H1 (cell line): ENCODE measurements at regions not wholly inside any gene's neighbourhood (a gene's known extent, or its start where the extent isn't known, plus 50 kb on each side); places are given as distances from the start of the nearest gene placed in this dataset.

Experiments used
- CTCF ChIA-PET: fragments of 300-600 bp; sonication (Branson Sonifier 250); formaldehyde crosslinking; loops from one replicate; lab custom pipeline; 2021; ENCODE audit not compliant: partially characterized antibody; lab: Charles Lee
- POLR2A ChIA-PET: fragments of 300-600 bp; sonication (Branson Sonifier 250); formaldehyde crosslinking; loops from one replicate; lab custom pipeline; 2021; ENCODE audit warnings: inconsistent platforms; ENCODE audit not compliant: partially characterized antibody; lab: Charles Lee
- DNase-seq, 2 experiments: peaks; one replicate each; pipeline versions ENCODE4 v3.0.0 to v3.0.0-alpha.2; 2010 to 2022; ENCODE audit warnings: low spot score in 2 of 2, low read depth in 1 of 2, mixed read lengths in 1 of 2
- FAIRE-seq: peaks from 2 replicates; lab custom pipeline; 2011; peaks lifted over from hg19 to GRCh38; lab: Jason Lieb, UNC
- H2AFZ ChIP-seq: 2 replicates; pipeline ENCODE4 v1.8.1; 2012; ENCODE audit warnings: low read length, inconsistent platforms
- H2AK5ac ChIP-seq: 2 replicates; pipeline ENCODE4 v1.6.1; 2013; ENCODE audit warnings: low read depth, low read length
- H2BK120ac ChIP-seq: replicated peaks from 2 replicates; pipeline ENCODE3; 2013; ENCODE audit warnings: low read depth, low read length, inconsistent platforms
- H2BK12ac ChIP-seq: 2 replicates; pipeline ENCODE4 v1.6.1; 2013; ENCODE audit warnings: low read depth, low read length
- H2BK15ac ChIP-seq: 2 replicates; pipeline ENCODE4 v1.6.1; 2013; ENCODE audit warnings: low read length
- H2BK20ac ChIP-seq: 2 replicates; pipeline ENCODE4 v1.6.1; 2013; ENCODE audit warnings: low read length
- H2BK5ac ChIP-seq: 2 replicates; pipeline ENCODE4 v1.6.1; 2013; ENCODE audit warnings: low read depth, low read length
- H3K14ac ChIP-seq: 2 replicates; pipeline ENCODE4 v1.6.1; 2013; ENCODE audit warnings: inconsistent platforms; ENCODE audit not compliant: insufficient read length
- H3K18ac ChIP-seq: 2 replicates; pipeline ENCODE4 v1.6.1; 2013; ENCODE audit warnings: low read length; ENCODE audit errors: extremely low read depth
- H3K23ac ChIP-seq: 2 replicates; pipeline ENCODE4 v1.6.1; 2013; ENCODE audit warnings: inconsistent platforms; ENCODE audit not compliant: insufficient read length
- H3K23me2 ChIP-seq: 2 replicates; pipeline ENCODE4 v1.6.1; 2013; ENCODE audit warnings: low read depth, low read length
- H3K27ac ChIP-seq: 2 replicates; pipeline ENCODE4 v1.6.1; 2011; ENCODE audit warnings: low read depth, low read length, inconsistent platforms
- H3K27me3 ChIP-seq, 4 experiments: replicated peaks in 1 of 4; 1 replicate in 1 of 4; 2 replicates in 3 of 4; pipeline versions ENCODE4 v1.6.1 to v1.8.1; 2011 to 2013; ENCODE audit warnings: low read length in 3 of 4, mild to moderate bottlenecking in 3 of 4, inconsistent platforms in 2 of 4, mixed read lengths in 2 of 4, moderate library complexity in 1 of 4; ENCODE audit not compliant: control insufficient read depth in 3 of 4, insufficient read depth in 3 of 4; ENCODE audit errors: extremely low read depth in 1 of 4
- H3K36me3 ChIP-seq, 4 experiments: 2 replicates each; pipeline versions ENCODE4 v1.6.1 to v1.8.1; 2011 to 2013; ENCODE audit warnings: mild to moderate bottlenecking in 4 of 4, low read length in 3 of 4, moderate library complexity in 2 of 4, control low read depth in 1 of 4, inconsistent platforms in 1 of 4; ENCODE audit not compliant: insufficient read depth in 4 of 4, control insufficient read depth in 2 of 4
- H3K4ac ChIP-seq: replicated peaks from 2 replicates; pipeline ENCODE3; 2013; ENCODE audit warnings: low read length, low read depth, mixed read lengths, inconsistent platforms; ENCODE audit not compliant: insufficient read length
- H3K4me1 ChIP-seq, 4 experiments: replicated peaks in 1 of 4; 1 replicate in 1 of 4; 2 replicates in 3 of 4; pipeline versions ENCODE4 v1.6.1 to v1.8.1; 2011 to 2013; ENCODE audit warnings: low read length in 3 of 4, inconsistent platforms in 2 of 4, mixed read lengths in 1 of 4; ENCODE audit not compliant: insufficient read depth in 4 of 4, control insufficient read depth in 3 of 4
- H3K4me2 ChIP-seq, 2 experiments: 2 replicates each; pipeline versions ENCODE4 v1.6.1 to v1.8.1; 2011 to 2013; ENCODE audit warnings: low read depth in 2 of 2, low read length in 2 of 2, control low read depth in 1 of 2, inconsistent platforms in 1 of 2, mild to moderate bottlenecking in 1 of 2; ENCODE audit not compliant: insufficient read depth in 1 of 2
- H3K4me3 ChIP-seq, 4 experiments: fragments of 200-600, 300-600 bp in 1 of 4; sonication (generic), shearing (Covaris generic), sonication (Bioruptor Twin) in 1 of 4; 2 replicates each; pipeline versions ENCODE4 v1.5.1 to v1.8.1; 2011 to 2016; ENCODE audit warnings: low read length in 4 of 4, low read depth in 3 of 4, control low read depth in 2 of 4, inconsistent platforms in 2 of 4, mild to moderate bottlenecking in 2 of 4, mixed read lengths in 1 of 4, moderate library complexity in 1 of 4; ENCODE audit not compliant: insufficient read depth in 2 of 4; ENCODE audit errors: extremely low read depth in 1 of 4
- H3K56ac ChIP-seq: replicated peaks from 2 replicates; pipeline ENCODE3; 2013; ENCODE audit warnings: low read depth, mild to moderate bottlenecking, mixed read lengths, low read length, inconsistent platforms; ENCODE audit not compliant: insufficient read length
- H3K79me1 ChIP-seq: 2 replicates; pipeline ENCODE4 v1.6.1; 2013; ENCODE audit warnings: low read depth, low read length, control low read depth
- H3K79me2 ChIP-seq, 2 experiments: 2 replicates each; pipeline versions ENCODE4 v1.6.1 to v1.8.1; 2012 to 2013; ENCODE audit warnings: low read length in 2 of 2, mild to moderate bottlenecking in 2 of 2, inconsistent platforms in 1 of 2; ENCODE audit not compliant: insufficient read depth in 2 of 2, control insufficient read depth in 1 of 2
- H3K9ac ChIP-seq, 4 experiments: replicated peaks in 1 of 4; 1 replicate in 1 of 4; 2 replicates in 3 of 4; pipeline versions ENCODE4 v1.6.1 to v1.8.1; 2011 to 2013; ENCODE audit warnings: low read depth in 3 of 4, low read length in 3 of 4, control low read depth in 2 of 4, mild to moderate bottlenecking in 2 of 4, moderate library complexity in 2 of 4, inconsistent platforms in 1 of 4; ENCODE audit errors: extremely low read depth in 1 of 4
- H3K9me3 ChIP-seq, 2 experiments: 2 replicates each; pipeline versions ENCODE4 v1.6.1 to v1.8.1; 2012 to 2013; ENCODE audit warnings: mild to moderate bottlenecking in 2 of 2, moderate library complexity in 2 of 2, control low read depth in 1 of 2, inconsistent platforms in 1 of 2, low read depth in 1 of 2, low read length in 1 of 2, mixed read lengths in 1 of 2; ENCODE audit not compliant: insufficient read depth in 2 of 2
- H4K20me1 ChIP-seq, 2 experiments: replicated peaks in 1 of 2; 2 replicates each; pipeline versions ENCODE3 to v1.8.1; 2011 to 2013; ENCODE audit warnings: inconsistent platforms in 2 of 2, low read length in 2 of 2, mild to moderate bottlenecking in 1 of 2; ENCODE audit not compliant: insufficient read depth in 2 of 2, control insufficient read depth in 1 of 2
- H4K5ac ChIP-seq: 2 replicates; pipeline ENCODE4 v1.6.1; 2013; ENCODE audit warnings: low read length, low read depth, mixed read lengths, inconsistent platforms; ENCODE audit not compliant: insufficient read length
- H4K8ac ChIP-seq: 2 replicates; pipeline ENCODE4 v1.8.0; 2013; ENCODE audit warnings: mild to moderate bottlenecking, moderate library complexity, low read length, inconsistent platforms; ENCODE audit not compliant: insufficient read depth; ENCODE audit errors: extremely low read depth
- H4K91ac ChIP-seq: replicated peaks from 2 replicates; pipeline ENCODE3; 2013; ENCODE audit warnings: low read length, mixed read lengths, inconsistent platforms; ENCODE audit not compliant: insufficient read length
- BRCA1 ChIP-seq: IDR thresholded peaks from 2 replicates; pipeline ENCODE4 v1.6.1; 2012; ENCODE audit warnings: low read depth, low read length, improper control_type of control experiment
- CHD1 ChIP-seq: IDR thresholded peaks from 2 replicates; pipeline ENCODE4 v1.6.1; 2012; ENCODE audit warnings: low read depth, low read length, improper control_type of control experiment
- MAFK ChIP-seq: IDR thresholded peaks from 2 replicates; pipeline ENCODE4 v1.6.1; 2012; ENCODE audit warnings: low read depth, mild to moderate bottlenecking, improper control_type of control experiment, low read length
- RBBP5 ChIP-seq: IDR thresholded peaks from 2 replicates; pipeline ENCODE4 v1.7.1; 2012; ENCODE audit warnings: low read depth, mild to moderate bottlenecking, inconsistent platforms, low read length, moderate library complexity, borderline replicate concordance
- RNF2 ChIP-seq: fragments of 200-900, 300-1000 bp; sonication (generic); IDR thresholded peaks from 2 replicates; pipeline ENCODE4 v1.7.1; 2016; ENCODE audit warnings: borderline replicate concordance, low read depth, mild to moderate bottlenecking, antibody characterized with exemption, low read length; ENCODE audit not compliant: poor library complexity, severe bottlenecking; ENCODE audit errors: missing control alignments
- SIN3A ChIP-seq, 2 experiments: IDR thresholded peaks in 1 of 2; conservative IDR thresholded peaks in 1 of 2; 2 replicates each; pipeline ENCODE4 v1.6.1; 2011 to 2012; ENCODE audit warnings: low read length in 2 of 2, improper control_type of control experiment in 1 of 2, low read depth in 1 of 2, mild to moderate bottlenecking in 1 of 2
- SUZ12 ChIP-seq: fragments of 200-600 bp; sonication (generic); IDR thresholded peaks from 2 replicates; pipeline ENCODE4 v1.6.1; 2012; ENCODE audit warnings: mild to moderate bottlenecking, inconsistent platforms, low read length, moderate library complexity, mixed read lengths
- TEAD4 ChIP-seq: IDR thresholded peaks from 2 replicates; pipeline ENCODE4 v1.6.1; 2012; ENCODE audit warnings: low read depth, low read length, inconsistent platforms, mixed read lengths
- ZNF274 ChIP-seq: IDR thresholded peaks from 2 replicates; pipeline ENCODE4 v1.7.0; 2012; ENCODE audit warnings: low read length, borderline replicate concordance; ENCODE audit errors: extremely low read depth
- WGBS, 2 experiments: shearing (Covaris generic) in 1 of 2; methylation state at CpG; one replicate each; pipeline versions ENCODE4 v1.1.6 to v1.1.7; 2013 to 2015; ENCODE audit warnings: low lambda C conversion rate in 2 of 2, mixed read lengths in 2 of 2, inconsistent platforms in 1 of 2, low coverage in 1 of 2, missing lambda C conversion rate in 1 of 2; ENCODE audit not compliant: insufficient replicate concordance in 2 of 2, insufficient coverage in 1 of 2, insufficient read length in 1 of 2; ENCODE audit errors: extremely low coverage in 1 of 2, missing lambda C conversion rate in 1 of 2; 5-methylcytosine and 5-hydroxymethylcytosine counted together
- TF ChIP-seq, protein P1 (sequence below): IDR thresholded peaks from 2 replicates; pipeline ENCODE4 v1.6.1; 2012; ENCODE audit warnings: inconsistent platforms
- TF ChIP-seq, protein P2 (sequence below), 3 experiments: IDR thresholded peaks; 1 replicate in 2 of 3; 2 replicates in 1 of 3; pipeline versions ENCODE4 v1.5.1 to v1.6.1; 2011; ENCODE audit warnings: low read length in 3 of 3, mild to moderate bottlenecking in 3 of 3, inconsistent platforms in 2 of 3, low read depth in 1 of 3, moderate library complexity in 1 of 3; ENCODE audit not compliant: insufficient read depth in 1 of 3; ENCODE audit errors: control extremely low read depth in 1 of 3

DNA sequence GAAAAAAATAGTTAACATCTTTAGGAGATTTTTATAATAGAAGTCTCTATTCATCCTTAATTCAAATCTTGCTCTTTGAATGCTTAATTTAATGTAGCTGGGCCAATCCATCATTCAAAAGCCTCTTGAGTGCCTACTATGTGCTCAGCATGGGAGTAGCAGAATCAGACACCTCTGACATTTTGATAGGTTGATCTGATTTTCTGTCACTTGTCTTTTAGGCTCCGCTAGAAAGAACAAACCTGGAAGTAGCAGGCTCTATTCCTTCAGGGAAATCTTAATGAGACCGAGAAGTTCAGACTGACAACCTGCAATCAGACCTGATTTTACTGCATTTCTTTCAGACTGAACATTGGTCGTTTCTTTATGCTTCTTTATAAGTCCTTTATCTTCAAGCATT lies 588.6 kb upstream of the MANEA start:
- Histone ChIP-seq H3K23me2 (no peaks in the 10 kb centered on the region), H3K79me2 (no peaks in the 10 kb centered on the region), H4K91ac (no peak overlapping the region), H3K27ac (no peak overlapping the region), H3K27me3 (no peaks in the 10 kb centered on the region), H4K5ac (no peak overlapping the region), H2BK15ac (no peak overlapping the region), H3K56ac (no peak overlapping the region), H3K36me3 (no peaks in the 10 kb centered on the region), H3K23ac (no peak overlapping the region), H4K8ac (no peak overlapping the region), H2AK5ac (no peak overlapping the region), H3K14ac (no peak overlapping the region), H3K4me1 (no peaks in the 10 kb centered on the region), H3K18ac (no peak overlapping the region), H4K20me1 (no peaks in the 10 kb centered on the region), H3K9me3 (no peaks in the 10 kb centered on the region), H3K4me2 (no peak overlapping the region), H2BK120ac (no peak overlapping the region), H2BK12ac (no peak overlapping the region), H3K9ac (no peak overlapping the region), H2BK20ac (no peak overlapping the region), H3K4me3 (no peak overlapping the region), H2AFZ (no peak overlapping the region), H3K4ac (no peak overlapping the region), H3K79me1 (no peaks in the 10 kb centered on the region), H2BK5ac (no peak overlapping the region)
- DNase-seq (no peak), FAIRE-seq (no peak)
- CTCF ChIA-PET, result no interaction called here
- POLR2A ChIA-PET, result no interaction called here
- 89% methylated on average over 3 of the region's 3 CpGs; no CpG with 5 or more reads in 1 of the 2 experiments for WGBS, 2 experiments
- TF ChIP-seq MAFK (no peak), RBBP5 (no peak), TEAD4 (no peak), BRCA1 (no peak), CHD1 (no peak), SIN3A (conservative IDR thresholded peaks at IDR 0.05 in 1 of 2, IDR thresholded peaks at IDR 0.05 in 1 of 2; ENCODE audit: low read depth in 1 of 2, low read length in 2 of 2) (no peak), SUZ12 (no peak), ZNF274 (no peak), RNF2 (no peak)
- TF ChIP-seq, protein P1, sequence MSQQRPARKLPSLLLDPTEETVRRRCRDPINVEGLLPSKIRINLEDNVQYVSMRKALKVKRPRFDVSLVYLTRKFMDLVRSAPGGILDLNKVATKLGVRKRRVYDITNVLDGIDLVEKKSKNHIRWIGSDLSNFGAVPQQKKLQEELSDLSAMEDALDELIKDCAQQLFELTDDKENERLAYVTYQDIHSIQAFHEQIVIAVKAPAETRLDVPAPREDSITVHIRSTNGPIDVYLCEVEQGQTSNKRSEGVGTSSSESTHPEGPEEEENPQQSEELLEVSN, result no peak
- TF ChIP-seq, protein P2, sequence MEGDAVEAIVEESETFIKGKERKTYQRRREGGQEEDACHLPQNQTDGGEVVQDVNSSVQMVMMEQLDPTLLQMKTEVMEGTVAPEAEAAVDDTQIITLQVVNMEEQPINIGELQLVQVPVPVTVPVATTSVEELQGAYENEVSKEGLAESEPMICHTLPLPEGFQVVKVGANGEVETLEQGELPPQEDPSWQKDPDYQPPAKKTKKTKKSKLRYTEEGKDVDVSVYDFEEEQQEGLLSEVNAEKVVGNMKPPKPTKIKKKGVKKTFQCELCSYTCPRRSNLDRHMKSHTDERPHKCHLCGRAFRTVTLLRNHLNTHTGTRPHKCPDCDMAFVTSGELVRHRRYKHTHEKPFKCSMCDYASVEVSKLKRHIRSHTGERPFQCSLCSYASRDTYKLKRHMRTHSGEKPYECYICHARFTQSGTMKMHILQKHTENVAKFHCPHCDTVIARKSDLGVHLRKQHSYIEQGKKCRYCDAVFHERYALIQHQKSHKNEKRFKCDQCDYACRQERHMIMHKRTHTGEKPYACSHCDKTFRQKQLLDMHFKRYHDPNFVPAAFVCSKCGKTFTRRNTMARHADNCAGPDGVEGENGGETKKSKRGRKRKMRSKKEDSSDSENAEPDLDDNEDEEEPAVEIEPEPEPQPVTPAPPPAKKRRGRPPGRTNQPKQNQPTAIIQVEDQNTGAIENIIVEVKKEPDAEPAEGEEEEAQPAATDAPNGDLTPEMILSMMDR (IDR thresholded peaks at IDR 0.05; ENCODE audit: control extremely low read depth in 1 of 3, insufficient read depth in 1 of 3, low read depth in 1 of 3, low read length in 3 of 3), result no peak
